GM19328 (cell line): ENCODE measurements at regions not wholly inside any gene's neighbourhood (a gene's known extent, or its start where the extent isn't known, plus 50 kb on each side); places are given as distances from the start of the nearest gene placed in this dataset.

Experiments used
- ATAC-seq: cut with Tn5 transposase; IDR thresholded peaks from one replicate; pipeline ENCODE4 v1.9.1; 2021; ENCODE audit warnings: mild to moderate bottlenecking, moderate library complexity; ENCODE audit not compliant: unreplicated experiment

- ATAC-seq = peak; percentile 82
These were observed 126.7 kb downstream of the UNC5CL start for GRCh38 chr6:40912158-40912946.

- ATAC-seq = no peak
These were observed 128.6 kb downstream of the UNC5CL start for GRCh38 chr6:40910260-40910893.

- no peak for ATAC-seq
These were observed 129.2 kb downstream of the UNC5CL start for GRCh38 chr6:40909811-40910210.

DNA sequence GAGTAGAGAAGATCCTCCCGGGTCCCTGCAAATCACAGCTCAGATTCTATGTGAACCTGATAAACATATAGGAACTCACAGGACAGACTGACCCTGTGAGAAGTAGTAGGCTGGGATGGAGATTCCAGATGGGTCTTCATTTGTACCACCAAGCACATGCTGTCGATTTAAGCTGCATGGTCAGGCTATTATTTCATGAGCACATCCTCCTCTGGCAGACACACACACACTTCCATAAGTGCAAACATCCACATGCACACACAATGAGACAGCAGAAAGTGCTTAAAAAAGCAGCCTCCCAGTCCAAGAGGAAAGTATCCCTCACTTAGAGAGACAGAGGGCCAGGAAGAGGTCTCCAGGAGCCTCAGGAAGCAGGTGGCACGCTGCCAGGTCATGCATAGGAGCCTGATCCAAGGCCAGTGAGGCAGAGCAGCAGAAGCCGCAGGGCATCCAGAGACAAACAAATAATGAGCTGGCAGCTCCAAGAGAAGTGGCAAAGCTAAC is 131.8 kb downstream of the UNC5CL start:
- ATAC-seq = no peak

DNA sequence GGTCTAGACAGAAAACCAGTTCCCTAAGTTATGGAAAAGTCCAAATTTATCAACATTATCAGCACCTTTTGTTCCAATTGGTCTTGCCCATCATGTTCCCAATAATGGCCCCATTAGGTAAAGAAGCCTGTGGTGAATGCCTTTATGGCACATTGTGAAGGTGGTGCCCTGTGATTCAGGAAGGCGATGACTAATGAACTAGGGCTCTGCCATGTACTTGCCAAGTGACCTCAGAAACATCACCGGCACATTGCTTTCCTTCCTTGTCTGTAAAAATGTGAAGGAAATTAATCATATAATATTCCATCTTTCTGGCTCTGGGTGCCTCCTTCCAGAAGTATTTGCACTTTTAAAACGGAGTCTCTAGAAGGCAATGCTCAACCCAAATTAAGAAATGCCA is 132.3 kb downstream of the UNC5CL start:
- no peak for ATAC-seq

- ATAC-seq = no peak
These were observed 134.3 kb downstream of the UNC5CL start for GRCh38 chr6:40904583-40905194.

- no peak for ATAC-seq
These were observed 135.6 kb downstream of the UNC5CL start for GRCh38 chr6:40903456-40903855.

- ATAC-seq = no peak
These were observed 137.5 kb downstream of the UNC5CL start for GRCh38 chr6:40901322-40902055.

- no peak for ATAC-seq
These were observed 138.2 kb downstream of the UNC5CL start for GRCh38 chr6:40900791-40901190.

DNA sequence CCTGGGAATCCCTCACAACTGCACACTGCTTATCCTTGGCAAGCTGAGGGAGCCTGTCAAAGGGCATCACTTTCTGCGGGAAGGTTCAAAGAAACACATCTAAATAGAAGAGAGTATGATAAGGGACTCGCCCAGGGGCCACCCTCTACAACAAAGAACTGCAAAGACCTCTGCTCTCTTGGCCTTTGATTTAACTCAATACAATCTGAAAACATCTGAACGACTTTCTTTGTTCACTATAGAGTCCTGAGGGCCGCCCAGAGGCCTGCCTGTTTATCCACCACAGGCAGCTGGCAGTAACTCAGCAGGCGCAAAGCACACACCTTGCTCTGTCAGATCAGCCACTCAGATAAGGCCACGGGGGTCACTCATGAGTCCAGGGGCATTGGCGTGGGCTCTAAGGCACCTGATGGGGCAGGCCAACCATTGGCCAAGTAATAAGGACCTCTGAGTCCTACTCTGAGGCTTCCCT is 139.3 kb downstream of the UNC5CL start:
- no peak for ATAC-seq

DNA sequence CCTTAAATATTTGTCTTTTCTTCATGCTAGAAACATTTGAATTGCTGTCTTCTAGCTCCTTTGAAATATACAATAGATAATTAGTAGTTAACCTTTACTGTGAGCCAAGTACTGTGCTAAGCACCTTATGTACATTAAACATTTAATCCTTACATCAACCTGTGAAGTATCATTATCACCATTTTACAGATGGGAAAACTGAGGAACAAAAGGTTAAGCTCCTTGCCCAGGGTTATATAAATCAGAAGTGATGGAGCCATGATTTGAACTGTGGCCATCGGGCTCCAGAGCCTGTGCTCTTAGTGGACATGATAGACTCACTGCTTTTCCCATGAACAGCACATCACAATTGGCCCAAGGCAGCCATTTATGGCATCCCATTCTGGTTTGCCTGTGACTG is 140.9 kb downstream of the UNC5CL start:
- ATAC-seq = no peak

DNA sequence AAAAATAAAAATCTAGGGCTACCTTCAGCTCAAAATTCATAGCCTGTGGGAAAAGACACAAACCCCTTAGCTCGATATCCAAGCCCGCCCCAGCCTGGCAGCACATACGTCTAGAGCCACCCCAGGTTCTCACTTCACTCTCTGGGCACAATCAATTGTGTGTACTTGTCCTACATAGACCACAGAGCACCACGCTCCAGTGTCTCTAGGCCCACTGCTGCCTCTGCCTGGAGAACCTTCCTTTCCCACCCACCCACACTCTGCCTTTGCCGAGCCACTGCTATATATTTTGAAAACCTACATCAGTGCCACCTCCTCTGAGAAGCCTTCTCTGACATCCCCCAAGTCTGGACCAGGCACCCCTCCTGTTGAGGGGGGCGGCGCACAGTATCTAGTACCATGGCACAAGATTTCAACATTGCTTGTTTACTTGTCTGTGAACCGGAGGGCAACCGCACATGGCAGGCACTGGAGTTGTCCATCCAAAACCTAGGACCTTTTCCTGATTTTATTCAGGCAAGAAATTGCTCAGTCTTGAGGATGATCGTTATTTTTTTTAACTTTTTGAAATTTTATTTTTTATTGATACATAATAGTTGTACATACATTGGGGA is 141.5 kb downstream of the UNC5CL start:
- ATAC-seq = no peak

GRCh38 chr6:40896696-40897095 is 142.3 kb downstream of the UNC5CL start:
- no peak for ATAC-seq

DNA sequence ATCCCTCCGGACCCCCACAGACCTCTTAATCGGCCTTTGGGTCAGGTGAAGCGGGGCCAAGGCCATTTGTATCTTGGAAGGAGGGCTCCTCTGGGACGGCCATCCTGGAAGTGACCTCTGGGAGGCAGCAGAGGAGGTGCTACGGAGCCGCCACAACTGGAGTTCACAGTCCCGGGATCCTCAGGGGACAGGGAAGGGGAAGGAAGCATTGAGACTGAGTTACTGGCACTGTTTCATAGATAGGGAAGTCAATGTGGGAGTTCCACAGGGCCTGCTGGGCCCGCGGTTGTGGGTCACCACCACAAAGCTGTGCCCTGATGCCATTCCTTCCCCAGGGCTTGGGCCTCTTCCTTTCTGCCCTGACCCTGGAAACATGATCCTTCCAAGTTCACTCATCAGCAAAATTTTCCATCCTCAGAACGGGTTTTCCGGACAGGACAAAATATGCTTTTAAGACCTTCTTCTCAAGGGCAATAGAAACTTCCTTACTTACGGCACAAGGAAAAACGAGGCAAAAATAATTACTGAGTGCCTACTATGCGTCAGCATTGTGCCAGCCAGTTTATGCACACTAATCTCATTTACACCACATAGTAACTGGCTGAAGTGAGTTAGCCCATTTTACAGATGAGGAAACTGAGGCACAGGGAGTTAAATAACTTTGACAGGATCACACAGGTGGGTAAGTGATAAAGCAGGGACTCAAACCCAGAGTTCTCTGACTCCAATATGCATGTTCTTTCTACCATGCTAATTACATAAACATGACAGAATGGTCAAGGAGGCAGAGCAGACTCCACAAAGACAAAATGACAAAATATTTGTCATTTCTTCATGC is 143.8 kb downstream of the UNC5CL start:
- ATAC-seq = no peak

GRCh38 chr6:40893021-40893420 is 146.0 kb downstream of the UNC5CL start:
- ATAC-seq = no peak

DNA sequence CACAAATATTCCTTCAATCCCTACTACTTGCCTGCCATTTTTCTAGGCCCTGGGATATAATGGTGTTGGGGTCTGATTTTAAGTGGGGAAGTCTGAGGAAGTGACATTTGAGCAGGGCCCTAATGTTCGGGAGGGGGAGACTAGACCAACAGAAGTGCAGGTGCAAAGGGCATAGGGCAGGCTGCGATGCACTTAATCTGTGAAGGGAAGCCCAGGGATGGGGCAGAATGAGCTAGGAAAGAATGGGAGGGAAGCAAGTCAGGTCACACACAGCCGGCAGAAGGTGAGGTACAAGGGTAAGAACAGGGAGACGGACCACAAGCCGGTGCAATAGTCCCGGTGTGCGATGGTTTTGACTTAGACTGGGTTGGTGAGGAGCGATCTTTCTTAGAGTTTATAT is 146.8 kb downstream of the UNC5CL start:
- ATAC-seq = no peak

DNA sequence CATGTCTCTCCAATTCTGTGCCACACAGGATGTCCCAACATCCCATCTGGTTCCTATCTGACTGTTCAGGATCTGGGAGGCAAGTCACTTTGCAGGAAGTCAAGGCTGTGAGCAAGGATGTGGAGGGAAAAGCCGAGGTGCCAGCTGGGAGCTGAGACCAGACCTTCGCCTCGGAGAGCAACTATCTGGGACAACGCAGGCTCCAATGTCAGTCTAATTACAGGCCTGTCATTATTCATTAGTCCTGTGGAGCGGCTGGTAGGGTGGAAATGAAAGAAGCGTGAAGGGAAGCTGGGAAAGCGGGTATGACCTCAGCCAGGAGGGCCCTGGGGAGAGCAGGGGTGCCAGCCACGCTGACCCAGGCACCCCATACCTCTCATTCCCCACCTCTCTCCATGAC is 147.3 kb downstream of the UNC5CL start:
- no peak for ATAC-seq

GRCh38 chr6:40891131-40891530 is 147.9 kb downstream of the UNC5CL start:
- ATAC-seq = no peak

- no peak for ATAC-seq
These were observed 149.7 kb downstream of the UNC5CL start for GRCh38 chr6:40889137-40889832.
